ENCODE measurements at regions not wholly inside any gene's neighbourhood (a gene's known extent, or its start where the extent isn't known, plus 50 kb on each side); places are given as distances from the start of the nearest gene placed in this dataset.
A peak's percentile ranks its signal among the peaks of the same experiment; 100 is the strongest.

DNA sequence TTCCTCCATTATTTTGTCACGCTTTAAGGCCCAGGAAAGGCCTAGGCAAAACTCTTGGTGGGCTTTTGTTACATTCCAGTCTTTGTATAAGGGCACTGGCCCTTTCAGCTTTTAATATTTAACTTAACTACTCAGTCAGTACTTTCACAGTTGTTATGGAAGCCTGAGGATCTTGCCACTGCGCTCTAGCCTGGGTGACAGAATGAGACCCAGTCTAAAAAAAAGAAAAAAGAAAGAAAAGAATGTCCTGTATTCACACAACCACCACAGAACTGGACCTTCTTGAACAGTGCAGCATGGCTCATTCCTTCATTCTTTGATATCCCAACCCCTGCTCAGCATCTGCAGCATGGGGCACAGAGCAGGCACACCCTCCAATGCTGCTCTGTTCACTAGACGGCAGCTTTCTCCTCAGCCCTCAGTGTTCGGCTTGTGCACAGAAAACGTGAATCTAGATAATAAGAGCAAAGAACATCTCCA lies 59.6 kb upstream of the EPCAM start:
- H3K27me3 ChIP-seq (ENCODE audit: insufficient read depth, low read length): no peaks in the 10 kb centered on the region
- no peak overlapping the region for H3K56ac ChIP-seq (ENCODE audit: insufficient read length, low read depth, low read length)
- Mint-ChIP-seq H3K27ac (peak overlapping the region; percentile 26 to 38 (median 26); a peak in 3 of 7 replicates), H3K4me1 (peaks cover 25 to 28% of the 10 kb centered on the region in 2 experiments), H3K27me3 (ENCODE audit: low read depth) (no peaks in the 10 kb centered on the region), H3K36me3 (ENCODE audit: insufficient read depth in 1 of 3, low read depth in 3 of 3) (no peaks in the 10 kb centered on the region), H3K4me3 (no peak overlapping the region), H3K9me3 (no peaks in the 10 kb centered on the region)
- H3K23ac ChIP-seq (ENCODE audit: insufficient read length, low read depth, low read length): no peak overlapping the region
- H2BK20ac ChIP-seq (ENCODE audit: low read depth, low read length, poor library complexity, severe bottlenecking): no peak overlapping the region
- no peaks in the 10 kb centered on the region for H3K79me2 ChIP-seq (ENCODE audit: insufficient read depth, low read length)
- H3K4ac ChIP-seq (ENCODE audit: low read depth, low read length): no peak overlapping the region
- no peak overlapping the region for H2AFZ ChIP-seq (ENCODE audit: low read length)
- no peak overlapping the region for H2BK5ac ChIP-seq (ENCODE audit: insufficient read length, low read length)
- H3K9ac ChIP-seq (ENCODE audit: extremely low read depth, insufficient read length, low read length): no peak overlapping the region
- H4K5ac ChIP-seq (ENCODE audit: insufficient read length, low read depth, low read length): no peak overlapping the region
- no peak overlapping the region for H3K14ac ChIP-seq (ENCODE audit: insufficient read depth, low read length)
- no peak overlapping the region for H2AK5ac ChIP-seq (ENCODE audit: insufficient read length, low read length)
- no peak overlapping the region for H3K4me2 ChIP-seq (ENCODE audit: insufficient read depth, insufficient read length, low read length)
- H3K4me1 ChIP-seq (ENCODE audit: insufficient read depth, low read length): no peaks in the 10 kb centered on the region; the same call in 1 of the 2 replicates
- no peak overlapping the region for H4K91ac ChIP-seq (ENCODE audit: insufficient read length, low read depth, low read length)
- no peak overlapping the region for H3K18ac ChIP-seq (ENCODE audit: insufficient read length, low read depth, low read length)
- H2BK120ac ChIP-seq (ENCODE audit: low read depth, low read length, poor library complexity, severe bottlenecking): no peak overlapping the region
- H3K27ac ChIP-seq (ENCODE audit: insufficient read length, low read depth, low read length): no peak overlapping the region
- no peaks in the 10 kb centered on the region for H3K9me3 ChIP-seq (ENCODE audit: control insufficient read depth, low read depth, low read length)
- H4K8ac ChIP-seq (replicated peaks; ENCODE audit: insufficient read length, low read depth, low read length): no peak overlapping the region
- no CpG with 5 or more reads among the region's 5 CpGs for WGBS (ENCODE audit: extremely low coverage, insufficient read length, low lambda C conversion rate)
- TF ChIP-seq, protein P1, sequence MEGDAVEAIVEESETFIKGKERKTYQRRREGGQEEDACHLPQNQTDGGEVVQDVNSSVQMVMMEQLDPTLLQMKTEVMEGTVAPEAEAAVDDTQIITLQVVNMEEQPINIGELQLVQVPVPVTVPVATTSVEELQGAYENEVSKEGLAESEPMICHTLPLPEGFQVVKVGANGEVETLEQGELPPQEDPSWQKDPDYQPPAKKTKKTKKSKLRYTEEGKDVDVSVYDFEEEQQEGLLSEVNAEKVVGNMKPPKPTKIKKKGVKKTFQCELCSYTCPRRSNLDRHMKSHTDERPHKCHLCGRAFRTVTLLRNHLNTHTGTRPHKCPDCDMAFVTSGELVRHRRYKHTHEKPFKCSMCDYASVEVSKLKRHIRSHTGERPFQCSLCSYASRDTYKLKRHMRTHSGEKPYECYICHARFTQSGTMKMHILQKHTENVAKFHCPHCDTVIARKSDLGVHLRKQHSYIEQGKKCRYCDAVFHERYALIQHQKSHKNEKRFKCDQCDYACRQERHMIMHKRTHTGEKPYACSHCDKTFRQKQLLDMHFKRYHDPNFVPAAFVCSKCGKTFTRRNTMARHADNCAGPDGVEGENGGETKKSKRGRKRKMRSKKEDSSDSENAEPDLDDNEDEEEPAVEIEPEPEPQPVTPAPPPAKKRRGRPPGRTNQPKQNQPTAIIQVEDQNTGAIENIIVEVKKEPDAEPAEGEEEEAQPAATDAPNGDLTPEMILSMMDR (conservative IDR thresholded peaks at IDR 0.05): no peak
- H2BK12ac ChIP-seq (ENCODE audit: insufficient read length, low read depth, low read length): no peak overlapping the region
- H3K23me2 ChIP-seq (ENCODE audit: insufficient read length, low read depth, low read length, poor library complexity, severe bottlenecking): no peaks in the 10 kb centered on the region
- H3K79me1 ChIP-seq (ENCODE audit: insufficient read depth, low read depth, low read length, poor library complexity, severe bottlenecking): no peaks in the 10 kb centered on the region
- H2BK15ac ChIP-seq (ENCODE audit: low read depth, low read length): no peak overlapping the region
- H3T11ph ChIP-seq (ENCODE audit: low read length): no peak overlapping the region
- no peaks in the 10 kb centered on the region for H4K20me1 ChIP-seq (ENCODE audit: control insufficient read depth, insufficient read depth, insufficient read length)
- DNase-seq: no peak
